Activated naive CD8-positive, alpha-beta T cell treated with anti-CD3 and anti-CD28 coated beads, Interleukin-2, amount 50 U/mL, for 24 hours (primary cell): ENCODE measurements at regions not wholly inside any gene's neighbourhood (a gene's known extent, or its start where the extent isn't known, plus 50 kb on each side); places are given as distances from the start of the nearest gene placed in this dataset.
"Not testable (repeated sequence)": the region's sequence is repeated elsewhere in the genome, so short reads cannot be mapped to it uniquely, and the experiment has no call there.

Source experiments
- ATAC-seq: fragments of 150-1000 bp; cut with Tn5 transposase; one replicate; pipeline ENCODE4 v1.10.0; 2021
- DNase-seq: peaks from one replicate; pipeline ENCODE4 v3.0.0; 2021
- H3K27ac Mint-ChIP-seq: one replicate; pipeline ENCODE4 v1.8.0; 2021; ENCODE audit warnings: mild to moderate bottlenecking, mixed read lengths
- H3K27me3 Mint-ChIP-seq: one replicate; pipeline ENCODE4 v1.8.0; 2021; ENCODE audit warnings: mixed read lengths
- H3K36me3 Mint-ChIP-seq: one replicate; pipeline ENCODE4 v1.8.0; 2021; ENCODE audit warnings: low read depth, mixed read lengths
- H3K4me1 Mint-ChIP-seq: one replicate; pipeline ENCODE4 v1.8.0; 2021; ENCODE audit warnings: mixed read lengths
- H3K4me3 Mint-ChIP-seq: one replicate; pipeline ENCODE4 v1.8.0; 2021; ENCODE audit warnings: mild to moderate bottlenecking, moderate library complexity, mixed read lengths
- H3K9me3 Mint-ChIP-seq: one replicate; pipeline ENCODE4 v1.8.0; 2021; ENCODE audit warnings: mixed read lengths

DNA sequence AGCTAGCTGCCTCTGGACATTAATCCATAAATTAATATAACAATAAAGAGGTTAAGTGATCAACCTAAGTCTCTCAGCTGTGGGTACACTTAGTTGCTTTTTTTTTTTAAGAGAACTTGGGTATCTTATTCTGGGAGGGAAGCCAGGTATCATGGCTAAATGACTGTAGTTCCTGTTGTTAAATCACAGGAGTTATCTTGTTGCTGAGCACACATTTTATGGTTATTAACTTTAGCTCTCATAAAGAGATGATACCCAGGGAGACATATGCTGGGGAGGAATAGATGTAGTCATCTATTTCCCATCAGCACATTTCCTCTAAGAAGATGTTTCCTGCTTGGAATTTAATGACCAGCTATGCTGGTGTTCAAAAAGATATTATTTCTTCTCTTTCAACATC lies 227.8 kb downstream of the PTGER3 start:
- Mint-ChIP-seq H3K9me3 (no peaks in the 10 kb centered on the region), H3K4me1 (no peaks in the 10 kb centered on the region)

DNA sequence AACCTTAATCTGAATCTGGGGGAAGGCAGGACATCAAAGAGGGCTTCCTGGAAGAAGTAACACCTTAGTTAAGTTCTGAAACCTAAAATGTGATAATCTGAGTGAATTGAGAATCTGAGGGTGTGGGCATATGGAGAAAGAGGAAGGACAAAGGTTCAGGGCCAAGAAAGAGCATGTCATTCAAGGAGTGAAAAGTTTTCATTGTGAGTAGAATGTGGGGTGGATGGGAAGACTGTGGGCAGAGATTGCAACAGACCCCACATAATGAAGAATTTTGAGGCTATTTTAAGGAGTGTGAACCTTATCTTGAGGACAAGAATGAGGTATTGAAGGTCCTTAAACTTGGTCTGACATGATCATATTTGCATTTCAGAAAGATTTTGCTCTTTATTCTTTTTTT lies 227.2 kb downstream of the PTGER3 start:
- no peaks in the 10 kb centered on the region for H3K36me3 Mint-ChIP-seq
- ATAC-seq (no peak), DNase-seq (no peak)
- H3K27ac Mint-ChIP-seq = no peak overlapping the region
- no peaks in the 10 kb centered on the region for H3K27me3 Mint-ChIP-seq
- H3K4me1 Mint-ChIP-seq = no peaks in the 10 kb centered on the region
- H3K4me3 Mint-ChIP-seq = no peak overlapping the region
- H3K9me3 Mint-ChIP-seq = no peaks in the 10 kb centered on the region

More for the DNA sequence above, 227.8 kb downstream of the PTGER3 start:
- Mint-ChIP-seq H3K27me3 (no peaks in the 10 kb centered on the region), H3K36me3 (no peaks in the 10 kb centered on the region), H3K4me3 (no peak overlapping the region), H3K27ac (no peak overlapping the region)
- DNase-seq (no peak), ATAC-seq (no peak)

DNA sequence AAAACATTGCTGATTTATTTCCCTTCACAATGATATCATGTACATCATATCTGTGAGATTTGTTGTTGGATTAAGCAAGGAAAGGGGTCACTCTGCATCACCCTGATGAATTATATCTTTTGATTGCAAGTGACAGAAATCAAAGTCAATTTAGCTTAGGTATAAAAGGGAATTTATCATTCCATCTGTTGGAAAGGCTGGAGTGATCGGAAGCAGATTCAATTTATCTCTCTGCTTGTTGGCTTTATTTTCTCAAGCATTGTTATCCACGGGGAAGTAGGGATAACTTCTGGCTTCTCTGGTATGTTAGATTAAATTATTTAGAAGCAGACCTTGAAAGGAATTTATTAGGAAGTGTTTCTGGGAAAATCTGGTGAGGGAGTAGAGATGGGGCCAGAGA lies 226.6 kb downstream of the PTGER3 start:
- Mint-ChIP-seq H3K27ac (no peak overlapping the region), H3K4me1 (no peaks in the 10 kb centered on the region), H3K27me3 (no peaks in the 10 kb centered on the region), H3K36me3 (no peaks in the 10 kb centered on the region), H3K9me3 (no peaks in the 10 kb centered on the region), H3K4me3 (no peak overlapping the region)
- ATAC-seq (no peak), DNase-seq (no peak)

DNA sequence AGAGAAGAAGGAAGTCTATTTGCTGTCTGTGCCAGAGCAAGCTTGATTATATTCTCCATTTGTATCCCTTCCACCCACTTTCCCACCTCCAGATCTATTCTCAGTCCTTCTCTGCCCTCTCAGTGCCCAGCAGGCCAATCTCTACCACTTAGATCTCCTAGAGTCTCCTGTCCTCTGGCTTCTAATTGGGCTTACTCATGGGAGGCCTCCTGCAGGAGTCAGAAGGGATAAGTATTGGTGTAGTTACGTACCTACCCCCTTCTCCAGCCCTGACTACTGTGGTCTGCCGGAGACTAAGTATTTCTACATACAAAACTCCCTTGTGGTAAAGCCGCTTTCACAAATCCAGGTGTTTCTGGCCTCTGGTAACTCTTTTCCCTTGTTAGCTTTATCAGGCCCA lies 221.2 kb downstream of the PTGER3 start:
- no peaks in the 10 kb centered on the region for H3K27me3 Mint-ChIP-seq
- H3K4me1 Mint-ChIP-seq = no peaks in the 10 kb centered on the region
- H3K9me3 Mint-ChIP-seq = peaks cover 3% of the 10 kb centered on the region
- no peaks in the 10 kb centered on the region for H3K36me3 Mint-ChIP-seq
- ATAC-seq (no peak), DNase-seq (no peak)
- H3K27ac Mint-ChIP-seq = no peak overlapping the region
- no peak overlapping the region for H3K4me3 Mint-ChIP-seq

DNA sequence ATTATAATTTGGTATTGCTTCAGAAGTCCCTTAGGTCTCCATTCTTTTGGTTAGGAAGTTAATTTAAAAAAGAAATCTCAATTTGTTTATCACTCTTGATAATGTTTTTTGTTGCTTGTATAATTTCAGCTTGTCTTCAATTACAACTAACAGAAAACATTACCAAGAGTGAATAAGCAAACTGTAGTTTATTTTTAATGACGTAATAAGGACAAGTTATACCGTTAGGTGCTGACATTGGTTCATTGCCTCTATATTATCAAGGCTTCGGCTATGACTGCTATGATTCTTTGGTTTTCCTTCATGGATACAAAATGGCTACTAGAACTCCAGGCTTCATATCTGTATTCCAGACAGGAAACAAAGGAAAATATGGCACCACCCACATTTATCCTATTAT lies 220.6 kb downstream of the PTGER3 start:
- no peaks in the 10 kb centered on the region for H3K27me3 Mint-ChIP-seq
- no peak for DNase-seq
- H3K4me1 Mint-ChIP-seq = no peaks in the 10 kb centered on the region
- no peaks in the 10 kb centered on the region for H3K36me3 Mint-ChIP-seq
- peaks cover 8% of the 10 kb centered on the region for H3K9me3 Mint-ChIP-seq
- no peak overlapping the region for H3K27ac Mint-ChIP-seq
- ATAC-seq = no peak
- H3K4me3 Mint-ChIP-seq = no peak overlapping the region

DNA sequence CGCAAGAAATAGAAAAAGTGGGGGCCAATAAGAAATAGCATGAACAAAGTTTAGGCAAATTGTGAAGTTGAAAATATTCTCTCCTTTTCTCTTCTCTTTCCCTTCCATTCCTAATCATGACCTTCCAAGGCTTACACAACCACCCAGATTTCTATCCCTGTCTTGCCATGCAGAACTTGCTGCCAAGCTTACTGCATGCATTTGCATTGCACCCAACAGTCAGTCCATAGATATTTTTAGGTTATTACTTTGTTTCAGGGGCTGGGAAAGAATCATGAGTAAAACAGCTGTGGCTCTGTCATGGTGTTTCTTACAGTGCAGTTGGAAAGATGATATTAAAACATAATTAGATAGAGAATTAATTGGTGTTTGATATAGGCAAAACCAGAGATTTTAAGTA lies 219.4 kb downstream of the PTGER3 start:
- no peak overlapping the region for H3K27ac Mint-ChIP-seq
- H3K4me1 Mint-ChIP-seq = no peaks in the 10 kb centered on the region
- no peak for ATAC-seq
- H3K27me3 Mint-ChIP-seq = no peaks in the 10 kb centered on the region
- peaks cover 13% of the 10 kb centered on the region for H3K9me3 Mint-ChIP-seq
- no peak overlapping the region for H3K4me3 Mint-ChIP-seq
- no peak for DNase-seq
- H3K36me3 Mint-ChIP-seq = no peaks in the 10 kb centered on the region

DNA sequence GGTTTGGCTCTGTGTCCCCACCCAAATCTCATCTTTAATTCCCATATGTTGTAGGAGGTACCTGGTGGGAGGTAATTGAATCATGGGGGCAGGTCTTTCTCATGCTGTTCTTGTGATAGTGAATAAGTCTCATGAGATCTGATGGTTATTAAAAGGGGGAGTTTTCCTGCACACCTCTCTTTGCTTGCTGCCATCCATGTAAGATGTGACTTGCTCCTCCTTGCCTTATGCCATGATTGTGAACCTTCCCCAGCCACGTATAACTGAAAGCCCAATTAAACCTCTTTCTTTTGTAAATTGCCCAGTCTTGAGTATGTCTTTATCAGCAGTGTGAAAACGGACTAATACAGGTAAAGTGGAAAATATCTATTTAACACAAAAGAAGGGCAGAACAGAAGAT lies 213.3 kb downstream of the PTGER3 start:
- not testable (repeated sequence) for H3K27ac Mint-ChIP-seq, H3K27me3 Mint-ChIP-seq, H3K4me1 Mint-ChIP-seq, H3K4me3 Mint-ChIP-seq, DNase-seq, H3K36me3 Mint-ChIP-seq, ATAC-seq
- peaks cover 13% of the 10 kb centered on the region for H3K9me3 Mint-ChIP-seq

DNA sequence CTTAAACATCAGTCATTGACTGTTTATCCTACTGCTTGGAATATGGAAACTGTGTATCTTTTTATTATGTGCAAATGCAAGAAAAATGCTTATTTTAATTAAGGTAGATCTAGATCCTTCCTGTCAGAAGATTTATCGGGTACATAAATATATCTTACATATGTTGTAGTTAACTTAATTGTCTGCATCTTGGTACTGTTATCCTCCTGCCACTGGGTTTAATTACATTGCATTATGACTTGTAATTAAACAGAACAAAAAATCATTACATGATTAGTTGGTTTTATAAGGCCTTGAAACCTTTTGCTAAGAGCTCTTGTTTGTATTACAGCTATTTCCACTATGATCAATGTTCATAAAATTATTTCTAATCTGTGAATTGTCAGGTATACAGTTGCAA lies 211.2 kb downstream of the PTGER3 start:
- ATAC-seq (no peak), DNase-seq (no peak)
- no peaks in the 10 kb centered on the region for H3K27me3 Mint-ChIP-seq
- H3K36me3 Mint-ChIP-seq = no peaks in the 10 kb centered on the region
- no peak overlapping the region for H3K4me3 Mint-ChIP-seq
- H3K4me1 Mint-ChIP-seq = no peaks in the 10 kb centered on the region
- peaks cover 10% of the 10 kb centered on the region for H3K9me3 Mint-ChIP-seq
- H3K27ac Mint-ChIP-seq = no peak overlapping the region

DNA sequence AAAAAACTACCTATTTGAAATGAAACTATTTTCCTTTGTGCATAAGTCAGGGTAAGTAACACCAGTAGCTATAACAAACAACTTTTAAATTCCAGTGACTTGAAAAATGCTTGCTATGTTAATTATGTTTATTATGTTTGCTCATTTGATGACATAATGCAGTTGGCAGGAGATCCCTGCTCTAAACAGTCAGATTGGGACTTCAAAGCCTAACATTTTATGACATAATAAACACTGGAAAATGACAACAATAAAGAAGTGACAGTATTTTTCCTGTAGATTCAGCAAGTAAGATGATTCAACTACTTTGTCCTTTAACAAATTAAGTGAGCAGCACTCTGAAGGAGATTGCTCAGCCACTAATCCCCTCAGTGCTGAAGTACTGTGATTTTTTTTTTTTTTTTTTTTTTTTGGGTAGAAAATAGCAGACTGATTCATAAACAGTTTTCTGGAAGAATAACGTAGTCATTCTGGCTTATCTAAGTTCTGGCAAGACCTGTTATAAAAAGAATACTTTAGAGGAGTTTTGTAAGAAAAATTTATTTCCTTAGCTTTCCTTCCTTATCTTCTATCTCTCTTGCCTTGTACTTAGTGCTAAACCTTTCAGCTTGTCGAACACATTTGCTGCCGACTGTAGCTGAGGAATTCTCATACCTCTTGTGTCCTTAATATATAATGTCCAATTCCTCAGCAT lies 207.2 kb downstream of the PTGER3 start:
- Mint-ChIP-seq H3K9me3 (peaks cover 6% of the 10 kb centered on the region), H3K27me3 (no peaks in the 10 kb centered on the region), H3K4me3 (no peak overlapping the region), H3K36me3 (no peaks in the 10 kb centered on the region), H3K4me1 (no peaks in the 10 kb centered on the region), H3K27ac (no peak overlapping the region)
- no peak for DNase-seq
- no peak for ATAC-seq

DNA sequence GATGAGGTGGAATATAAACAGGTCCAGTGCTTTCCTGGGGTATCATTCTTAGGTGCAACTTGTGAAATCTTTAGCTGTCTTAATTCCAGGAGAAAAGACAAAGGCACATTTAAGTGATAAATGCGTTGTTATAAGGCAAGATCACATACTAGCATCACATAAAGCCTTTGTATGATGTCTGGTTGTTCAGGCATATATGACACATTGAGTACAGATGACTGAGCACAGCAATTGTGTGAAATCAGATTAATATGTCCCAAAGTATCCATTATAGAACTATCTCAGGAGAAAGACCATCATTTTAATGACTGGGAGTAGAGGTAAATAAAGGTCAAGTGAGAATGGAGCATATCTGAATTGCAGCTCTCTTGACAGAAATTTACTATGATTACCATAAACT lies 205.1 kb downstream of the PTGER3 start:
- H3K27me3 Mint-ChIP-seq = no peaks in the 10 kb centered on the region
- DNase-seq = no peak
- peaks cover 12% of the 10 kb centered on the region for H3K9me3 Mint-ChIP-seq
- H3K27ac Mint-ChIP-seq = no peak overlapping the region
- H3K36me3 Mint-ChIP-seq = no peaks in the 10 kb centered on the region
- H3K4me3 Mint-ChIP-seq = no peak overlapping the region
- ATAC-seq = no peak
- no peaks in the 10 kb centered on the region for H3K4me1 Mint-ChIP-seq

DNA sequence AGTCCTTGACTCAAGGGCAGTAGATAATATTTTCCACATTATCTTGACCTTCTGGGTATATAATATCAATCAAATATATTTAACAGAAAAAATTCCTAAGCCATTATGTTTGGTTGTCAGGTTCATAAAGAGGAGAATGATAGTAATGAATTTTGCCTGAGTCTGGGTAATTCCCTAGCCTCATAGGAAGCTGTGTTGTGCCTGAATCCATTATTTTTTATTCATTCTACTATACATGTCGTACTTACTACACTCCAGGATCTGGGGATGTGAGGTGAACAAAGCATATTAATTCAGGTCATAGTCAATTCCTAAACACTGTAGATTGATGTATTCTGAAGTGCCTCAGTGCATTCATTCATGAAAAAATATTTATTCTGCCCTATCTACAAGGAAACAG lies 204.2 kb downstream of the PTGER3 start:
- Mint-ChIP-seq H3K36me3 (no peaks in the 10 kb centered on the region), H3K9me3 (peaks cover 12% of the 10 kb centered on the region), H3K4me3 (no peak overlapping the region), H3K27ac (no peak overlapping the region), H3K4me1 (no peaks in the 10 kb centered on the region), H3K27me3 (no peaks in the 10 kb centered on the region)
- DNase-seq (no peak), ATAC-seq (no peak)

DNA sequence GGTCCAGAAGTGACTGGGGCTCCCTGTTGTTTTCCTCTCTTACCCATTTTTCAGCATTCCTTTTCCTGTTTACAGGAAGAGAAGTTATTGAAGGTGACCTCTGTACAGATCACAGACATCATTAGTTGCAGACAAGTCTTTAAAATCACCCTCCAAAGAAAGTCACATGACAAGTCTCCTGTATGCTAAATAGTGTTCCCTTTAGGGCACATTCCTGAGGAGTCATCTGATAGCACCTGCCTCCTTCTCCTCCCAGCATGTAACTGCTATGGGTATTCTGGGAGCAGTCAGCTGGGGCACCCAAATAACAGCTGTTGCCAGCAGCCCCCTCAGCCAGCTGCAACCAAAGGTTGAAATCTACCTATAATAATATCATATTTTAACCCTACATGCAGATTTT lies 200.6 kb downstream of the PTGER3 start:
- no peaks in the 10 kb centered on the region for H3K27me3 Mint-ChIP-seq
- H3K9me3 Mint-ChIP-seq = peaks cover 21% of the 10 kb centered on the region
- DNase-seq = no peak
- no peak overlapping the region for H3K4me3 Mint-ChIP-seq
- no peaks in the 10 kb centered on the region for H3K4me1 Mint-ChIP-seq
- no peak overlapping the region for H3K27ac Mint-ChIP-seq
- ATAC-seq = no peak
- no peaks in the 10 kb centered on the region for H3K36me3 Mint-ChIP-seq

DNA sequence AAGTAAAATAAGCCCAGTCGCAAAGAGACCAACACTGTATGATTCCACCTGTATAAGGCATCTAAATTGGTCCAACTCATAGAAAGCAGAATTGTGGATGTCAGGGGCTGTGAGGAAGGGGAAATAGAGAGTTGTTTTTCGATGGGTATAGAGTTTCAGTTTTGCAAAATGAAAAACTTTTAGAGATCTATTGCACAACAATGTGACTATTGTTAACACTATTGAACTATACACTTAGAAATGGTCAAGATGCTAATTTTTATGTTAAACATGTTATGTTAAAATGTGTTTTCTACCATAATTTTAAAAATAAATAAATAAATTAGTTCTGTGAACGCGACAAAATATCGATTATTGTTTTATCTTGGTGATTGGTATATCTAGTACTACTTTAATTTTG lies 192.4 kb downstream of the PTGER3 start:
- Mint-ChIP-seq H3K36me3 (no peaks in the 10 kb centered on the region), H3K27ac (no peak overlapping the region), H3K27me3 (no peaks in the 10 kb centered on the region), H3K4me3 (no peak overlapping the region), H3K4me1 (no peaks in the 10 kb centered on the region), H3K9me3 (peaks cover 11% of the 10 kb centered on the region)
- no peak for DNase-seq
- ATAC-seq = no peak

DNA sequence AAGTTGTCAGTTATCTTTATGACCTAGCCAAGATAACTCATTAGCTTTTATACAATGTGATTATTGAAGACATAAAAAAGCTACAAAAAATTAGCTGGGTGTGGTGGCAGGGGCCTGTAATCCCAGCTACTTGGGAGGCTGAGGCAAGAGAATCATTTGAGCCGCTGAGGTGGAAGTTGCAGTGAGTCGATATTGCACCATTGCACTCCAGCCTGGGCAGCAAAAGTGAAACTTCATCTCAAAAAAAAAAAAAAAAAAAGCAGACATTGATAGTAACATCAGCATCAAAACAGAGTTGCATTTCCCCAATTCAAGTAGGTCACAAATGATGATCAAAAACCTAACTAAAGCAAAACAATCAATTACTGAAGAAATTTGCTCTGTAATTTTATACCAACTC lies 191.4 kb downstream of the PTGER3 start:
- peaks cover 7% of the 10 kb centered on the region for H3K9me3 Mint-ChIP-seq
- H3K27ac Mint-ChIP-seq = no peak overlapping the region
- no peaks in the 10 kb centered on the region for H3K27me3 Mint-ChIP-seq
- no peaks in the 10 kb centered on the region for H3K4me1 Mint-ChIP-seq
- no peak for ATAC-seq
- H3K4me3 Mint-ChIP-seq = no peak overlapping the region
- no peak for DNase-seq
- H3K36me3 Mint-ChIP-seq = no peaks in the 10 kb centered on the region

DNA sequence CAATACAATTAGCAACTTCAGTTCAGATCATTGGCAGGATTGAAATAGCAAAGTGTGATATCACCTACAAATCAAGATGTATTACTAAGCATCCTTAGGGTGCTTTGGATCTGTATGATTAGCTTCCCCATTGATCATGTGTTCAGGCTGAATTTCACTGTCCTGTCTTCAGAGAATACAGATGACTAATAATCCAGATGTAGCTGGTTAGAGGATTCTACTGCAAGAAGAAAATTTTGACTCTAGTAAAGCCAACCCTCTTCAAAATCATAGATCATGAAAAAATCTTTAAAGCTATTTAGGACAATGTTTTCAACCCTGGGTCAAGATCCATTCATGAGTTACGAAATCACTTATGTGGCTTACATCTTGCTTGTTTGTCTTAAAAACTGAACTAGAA lies 184.4 kb downstream of the PTGER3 start:
- H3K4me3 Mint-ChIP-seq = no peak overlapping the region
- no peak for ATAC-seq
- no peak overlapping the region for H3K27ac Mint-ChIP-seq
- peaks cover 4% of the 10 kb centered on the region for H3K4me1 Mint-ChIP-seq
- no peaks in the 10 kb centered on the region for H3K27me3 Mint-ChIP-seq
- H3K9me3 Mint-ChIP-seq = no peaks in the 10 kb centered on the region
- no peaks in the 10 kb centered on the region for H3K36me3 Mint-ChIP-seq
- no peak for DNase-seq

DNA sequence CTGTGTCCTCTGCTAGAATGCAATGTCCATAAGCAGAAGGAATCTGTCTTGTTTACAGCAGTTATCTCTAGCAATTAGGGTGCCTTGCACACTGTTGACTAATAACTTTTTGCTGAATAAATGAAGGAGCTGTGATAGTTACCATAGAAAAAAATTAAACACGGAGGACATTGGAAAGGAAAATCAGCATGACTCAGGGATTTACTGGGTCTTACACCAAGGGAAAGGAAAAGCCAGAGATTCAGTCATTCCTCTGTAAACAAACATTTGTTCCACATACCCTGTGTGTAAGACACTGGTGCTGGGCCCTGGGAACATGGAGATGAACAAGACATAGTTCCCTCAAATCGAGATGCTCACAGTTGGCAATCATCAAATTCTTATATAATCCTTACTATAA lies 183.3 kb downstream of the PTGER3 start:
- no peak for ATAC-seq
- Mint-ChIP-seq H3K4me1 (peaks cover 4% of the 10 kb centered on the region), H3K4me3 (no peak overlapping the region), H3K27ac (no peak overlapping the region), H3K27me3 (no peaks in the 10 kb centered on the region), H3K9me3 (no peaks in the 10 kb centered on the region), H3K36me3 (no peaks in the 10 kb centered on the region)
- no peak for DNase-seq
